DND-41 (cell line): ENCODE measurements at regions not wholly inside any gene's neighbourhood (a gene's known extent, or its start where the extent isn't known, plus 50 kb on each side); places are given as distances from the start of the nearest gene placed in this dataset.

Experiments
- ATAC-seq: fragments of 200-7000 bp; cut with Tn5 transposase; 3 replicates; pipeline ENCODE4 v1.9.1; 2021; ENCODE audit warnings: low read depth; ENCODE audit not compliant: insufficient read depth
- DNase-seq: peaks from one replicate; pipeline ENCODE4 v3.0.0-alpha.2; 2020
- H2AFZ ChIP-seq: 2 replicates; pipeline ENCODE4 v1.6.0; 2012; ENCODE audit warnings: low read depth, low read length
- H3K27ac ChIP-seq: 2 replicates; pipeline ENCODE4 v1.5.1; 2012; ENCODE audit warnings: low read length, inconsistent platforms
- H3K27me3 ChIP-seq: fragments of 200-600 bp; sonication (generic); 2 replicates; pipeline ENCODE4 v1.6.0; 2012; ENCODE audit warnings: low read length, mild to moderate bottlenecking, inconsistent platforms; ENCODE audit not compliant: insufficient read depth, poor library complexity
- H3K36me3 ChIP-seq: 2 replicates; pipeline ENCODE4 v1.5.1; 2012; ENCODE audit warnings: low read length, inconsistent platforms; ENCODE audit not compliant: insufficient read depth
- H3K4me1 ChIP-seq: 2 replicates; pipeline ENCODE4 v1.5.1; 2012; ENCODE audit warnings: mild to moderate bottlenecking, low read length; ENCODE audit not compliant: insufficient read depth
- H3K4me2 ChIP-seq: 2 replicates; pipeline ENCODE4 v1.6.0; 2012; ENCODE audit warnings: mild to moderate bottlenecking, moderate library complexity, low read length, inconsistent platforms; ENCODE audit not compliant: insufficient read depth
- H3K4me3 ChIP-seq, 2 experiments: fragments of 200-600 bp in 1 of 2; shearing (Covaris generic) in 1 of 2; 2 replicates each; pipeline ENCODE4 v1.5.1; 2012 to 2016; ENCODE audit warnings: inconsistent platforms in 2 of 2, low read length in 2 of 2, mild to moderate bottlenecking in 2 of 2, low read depth in 1 of 2, moderate library complexity in 1 of 2
- H3K79me2 ChIP-seq: 2 replicates; pipeline ENCODE4 v1.6.0; 2012; ENCODE audit warnings: low read length, inconsistent platforms; ENCODE audit not compliant: insufficient read depth
- H3K9ac ChIP-seq: 2 replicates; pipeline ENCODE4 v1.6.0; 2012; ENCODE audit warnings: low read depth, mild to moderate bottlenecking, inconsistent platforms, low read length, moderate library complexity
- H3K9me3 ChIP-seq: 2 replicates; pipeline ENCODE4 v1.5.1; 2012; ENCODE audit warnings: low read length, moderate library complexity, mild to moderate bottlenecking, inconsistent platforms; ENCODE audit not compliant: insufficient read depth, severe bottlenecking
- H4K20me1 ChIP-seq: 2 replicates; pipeline ENCODE4 v1.6.0; 2012; ENCODE audit warnings: low read length; ENCODE audit not compliant: insufficient read depth
- CTCF ChIP-seq: IDR thresholded peaks from 2 replicates; pipeline ENCODE4 v1.5.1; 2012; ENCODE audit warnings: borderline replicate concordance, low read length, moderate library complexity, mild to moderate bottlenecking; ENCODE audit not compliant: poor library complexity, severe bottlenecking; ENCODE audit errors: extremely low read depth
- EZH2 ChIP-seq: IDR thresholded peaks from 3 replicates; pipeline ENCODE4 v1.6.1; 2012; ENCODE audit warnings: borderline replicate concordance, low read depth, mild to moderate bottlenecking, moderate library complexity, low read length, inconsistent platforms; ENCODE audit not compliant: severe bottlenecking

DNA sequence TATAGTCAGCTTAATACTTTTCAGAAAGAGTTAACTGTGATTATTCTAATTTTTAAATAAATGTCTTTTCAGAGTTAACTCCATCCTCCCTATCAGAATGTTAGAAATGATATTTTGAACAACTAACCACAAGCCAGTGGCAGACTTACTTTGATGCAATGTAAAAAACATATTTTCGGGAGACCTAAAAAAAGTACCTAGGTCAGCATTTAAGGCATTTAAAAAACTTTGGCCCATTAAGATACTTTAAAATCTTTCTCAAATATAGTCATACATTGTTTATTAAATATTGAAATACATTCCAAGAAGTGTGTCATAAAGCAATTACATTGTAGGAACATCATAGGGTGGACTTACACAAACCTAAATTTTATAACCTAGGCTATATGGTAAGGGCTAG lies 426.1 kb downstream of the PABPC4L start:
- H3K4me1 ChIP-seq = no peaks in the 10 kb centered on the region
- H3K27ac ChIP-seq = no peak overlapping the region
- H2AFZ ChIP-seq = no peak overlapping the region
- no peak overlapping the region for H3K9ac ChIP-seq
- H3K36me3 ChIP-seq = no peaks in the 10 kb centered on the region
- TF ChIP-seq CTCF = no peak
- no peak for TF ChIP-seq EZH2
- no peak overlapping the region for H3K4me2 ChIP-seq
- H3K79me2 ChIP-seq = no peaks in the 10 kb centered on the region
- H3K9me3 ChIP-seq = peaks cover 26% of the 10 kb centered on the region
- no peak for ATAC-seq
- no peaks in the 10 kb centered on the region for H4K20me1 ChIP-seq
- no peak for DNase-seq
- H3K27me3 ChIP-seq = no peaks in the 10 kb centered on the region
- H3K4me3 ChIP-seq = no peak overlapping the region

DNA sequence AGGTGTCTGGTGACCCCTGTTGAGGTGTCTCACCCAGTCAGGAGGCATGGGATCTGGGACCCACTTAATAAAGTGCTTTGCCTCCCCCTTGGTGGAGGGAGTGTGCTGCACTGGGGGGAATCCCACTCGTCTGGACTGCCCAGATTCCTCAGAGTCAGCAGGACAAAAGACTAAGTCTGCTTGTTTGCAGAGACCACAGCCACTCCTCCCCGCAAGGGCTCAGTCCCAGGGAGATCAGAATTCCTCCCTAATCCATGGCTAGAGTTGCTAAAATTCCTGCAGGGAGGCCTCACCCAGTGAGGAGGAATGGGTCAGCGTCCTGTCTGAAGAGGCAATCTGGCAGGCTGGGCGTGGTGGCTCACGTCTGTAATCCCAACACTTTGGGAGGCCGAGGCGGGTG lies 442.2 kb downstream of the PABPC4L start:
- ATAC-seq (no peak), DNase-seq (no peak)
- H3K79me2 ChIP-seq = no peaks in the 10 kb centered on the region
- no peak overlapping the region for H3K4me3 ChIP-seq
- no peaks in the 10 kb centered on the region for H3K9me3 ChIP-seq
- H3K4me1 ChIP-seq = no peaks in the 10 kb centered on the region
- no peak overlapping the region for H3K27ac ChIP-seq
- TF ChIP-seq CTCF (no peak), EZH2 (no peak)
- H3K9ac ChIP-seq = no peak overlapping the region
- H3K36me3 ChIP-seq = no peaks in the 10 kb centered on the region
- H4K20me1 ChIP-seq = no peaks in the 10 kb centered on the region
- no peak overlapping the region for H3K4me2 ChIP-seq
- no peak overlapping the region for H2AFZ ChIP-seq
- no peaks in the 10 kb centered on the region for H3K27me3 ChIP-seq

GRCh38 chr4:133741766-133742165 lies 459.8 kb downstream of the PABPC4L start:
- H3K27ac ChIP-seq = no peak overlapping the region
- no peak overlapping the region for H3K9ac ChIP-seq
- H3K4me1 ChIP-seq = no peaks in the 10 kb centered on the region
- DNase-seq (no peak), ATAC-seq (no peak)
- no peak overlapping the region for H3K4me2 ChIP-seq
- no peak for TF ChIP-seq CTCF
- TF ChIP-seq EZH2 = no peak
- no peak overlapping the region for H2AFZ ChIP-seq
- H3K36me3 ChIP-seq = no peaks in the 10 kb centered on the region
- H3K27me3 ChIP-seq = no peaks in the 10 kb centered on the region
- H4K20me1 ChIP-seq = no peaks in the 10 kb centered on the region
- H3K9me3 ChIP-seq = peaks cover 5% of the 10 kb centered on the region
- H3K4me3 ChIP-seq = no peak overlapping the region
- no peaks in the 10 kb centered on the region for H3K79me2 ChIP-seq

DNA sequence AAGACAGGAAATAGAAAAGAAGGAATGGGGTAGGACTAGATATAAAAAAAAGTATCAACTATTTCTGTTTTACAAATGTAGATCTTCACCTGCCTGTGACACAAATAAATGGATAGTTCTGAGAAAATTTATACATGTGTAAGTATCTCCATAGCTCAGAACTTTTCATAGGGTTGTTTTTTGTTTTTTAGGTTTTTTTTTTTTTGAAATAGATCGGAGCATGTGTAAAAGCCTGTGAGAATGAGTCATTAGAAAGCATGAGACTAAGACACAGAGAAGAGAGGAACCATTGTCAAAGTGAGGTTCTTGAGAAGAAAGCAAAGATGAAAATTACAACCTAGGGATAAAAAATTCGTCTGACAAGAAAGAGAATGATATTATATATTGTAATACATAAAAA lies 481.6 kb downstream of the PABPC4L start:
- TF ChIP-seq EZH2 = no peak
- TF ChIP-seq CTCF = no peak
- ATAC-seq = no peak
- no peaks in the 10 kb centered on the region for H4K20me1 ChIP-seq

More for the DNA sequence above, 481.6 kb downstream of the PABPC4L start:
- Histone ChIP-seq H3K27ac (no peak overlapping the region), H3K9ac (no peak overlapping the region), H3K27me3 (no peaks in the 10 kb centered on the region), H3K4me3 (no peak overlapping the region), H3K79me2 (no peaks in the 10 kb centered on the region), H2AFZ (no peak overlapping the region), H3K4me1 (peaks cover 6% of the 10 kb centered on the region; the same call in 1 of the 2 replicates), H3K9me3 (no peaks in the 10 kb centered on the region), H3K4me2 (no peak overlapping the region), H3K36me3 (no peaks in the 10 kb centered on the region)
- DNase-seq = no peak
